ENCODE measurements at regions not wholly inside any gene's neighbourhood (a gene's known extent, or its start where the extent isn't known, plus 50 kb on each side); places are given as distances from the start of the nearest gene placed in this dataset.

DNA sequence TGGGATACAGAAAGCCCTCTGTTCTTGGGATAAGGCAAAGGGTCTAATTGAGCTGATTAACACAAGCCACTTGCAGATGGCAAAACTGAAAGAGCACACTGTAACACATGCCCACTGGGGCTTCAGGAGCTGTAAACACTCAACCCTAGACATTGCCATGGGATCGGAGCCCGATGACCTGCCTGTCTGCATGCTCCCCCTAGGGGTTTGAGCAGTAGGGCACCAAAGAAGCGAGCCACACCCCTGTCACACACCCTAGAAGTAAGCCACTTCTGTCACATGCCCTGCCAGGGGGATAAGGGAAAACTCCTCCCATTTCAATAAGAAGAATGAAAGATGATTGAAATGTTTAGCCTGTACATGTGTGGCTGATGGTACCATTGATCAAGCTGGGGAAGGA is 81.3 kb upstream of the IRX6 start:
- DNase-seq = no peak

GRCh38 chr16:55248058-55248457 is 75.9 kb upstream of the IRX6 start:
- peak in 2 of 3 donors; percentile 4 to 5 for DNase-seq

DNA sequence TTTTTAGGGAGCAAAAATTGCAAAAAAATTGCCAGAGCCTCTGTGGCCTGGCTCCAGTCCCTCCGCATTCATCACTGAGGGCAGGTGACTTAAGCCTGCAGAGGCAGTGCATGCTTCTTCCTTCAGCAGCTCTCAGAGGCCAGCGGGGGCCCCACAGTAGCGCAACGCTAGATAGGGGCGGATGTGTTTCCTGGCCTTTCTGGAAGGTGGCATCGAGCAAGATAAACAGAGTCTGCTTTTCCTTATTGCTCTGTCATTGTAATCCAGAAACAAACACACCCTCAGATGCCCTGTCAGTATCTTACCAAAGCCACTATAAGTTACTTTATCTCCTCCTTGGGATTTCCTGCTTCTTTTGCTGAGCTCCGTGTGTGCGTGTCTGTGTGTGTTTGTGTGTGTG is 75.5 kb upstream of the IRX6 start:
- DNase-seq = no peak

- no peak for DNase-seq
Measured at GRCh38 chr16:55249361-55249760, 74.6 kb upstream of the IRX6 start.

DNA sequence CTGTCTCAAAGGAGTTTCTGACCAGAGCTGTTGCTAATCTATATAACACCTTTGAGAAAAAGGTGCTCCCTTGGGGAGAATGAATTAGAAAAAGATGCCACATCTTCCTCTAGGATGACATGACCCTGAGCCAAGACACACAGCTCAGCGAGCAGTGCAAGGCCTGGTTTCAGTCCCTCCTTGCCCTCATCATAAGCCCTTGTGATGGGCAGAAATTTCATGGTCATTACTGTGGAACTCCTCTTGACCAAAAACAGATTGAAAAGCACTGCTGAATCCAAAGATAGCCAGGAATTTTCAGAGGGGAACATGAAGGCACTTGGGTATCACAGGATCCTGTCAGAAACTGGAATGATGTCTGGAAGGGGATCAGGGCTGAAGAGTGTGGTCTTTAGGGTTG is 74.1 kb upstream of the IRX6 start:
- DNase-seq = no peak

DNA sequence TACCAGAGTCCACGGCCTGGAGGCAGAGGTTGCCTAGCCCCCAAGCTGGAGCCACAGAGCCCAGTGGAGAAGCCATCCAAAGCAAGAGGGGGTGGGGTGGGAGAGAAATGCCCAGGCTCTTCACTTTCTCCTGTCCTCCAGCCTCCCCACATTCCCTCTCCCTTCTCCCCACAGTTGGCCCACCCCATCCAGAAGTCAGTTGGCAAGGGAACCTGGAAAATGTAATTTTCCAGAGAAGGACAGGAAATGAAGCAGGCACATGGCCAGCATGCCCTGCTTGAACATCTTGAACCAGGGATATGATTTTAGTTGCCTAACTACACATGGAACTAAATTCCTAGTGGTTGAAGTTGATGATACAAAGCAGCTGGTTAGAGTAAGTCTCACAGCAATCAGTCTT is 73.3 kb upstream of the IRX6 start:
- DNase-seq = no peak

DNA sequence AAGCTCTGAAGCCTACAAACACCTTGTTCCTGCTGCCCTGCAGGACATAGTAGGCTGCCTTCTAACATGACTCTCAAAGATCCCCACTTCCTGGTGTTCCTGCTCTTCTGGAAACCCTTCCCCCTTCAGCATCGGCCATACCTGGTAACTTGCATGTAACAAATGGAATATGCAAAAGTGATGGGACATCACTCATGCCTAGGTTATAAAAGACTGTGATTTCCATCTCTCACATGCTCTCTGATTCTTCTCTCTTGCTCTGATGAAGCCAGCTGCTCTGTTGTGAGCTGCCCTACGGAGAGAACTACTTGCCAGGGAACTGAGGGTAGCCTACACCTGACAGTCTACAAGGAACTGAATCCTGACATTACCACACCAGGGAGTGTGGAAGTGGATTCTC is 72.9 kb upstream of the IRX6 start:
- no peak for DNase-seq

GRCh38 chr16:55252577-55252976 is 71.4 kb upstream of the IRX6 start:
- no peak for DNase-seq

GRCh38 chr16:55253987-55254386 is 70.0 kb upstream of the IRX6 start:
- no peak for DNase-seq

DNA sequence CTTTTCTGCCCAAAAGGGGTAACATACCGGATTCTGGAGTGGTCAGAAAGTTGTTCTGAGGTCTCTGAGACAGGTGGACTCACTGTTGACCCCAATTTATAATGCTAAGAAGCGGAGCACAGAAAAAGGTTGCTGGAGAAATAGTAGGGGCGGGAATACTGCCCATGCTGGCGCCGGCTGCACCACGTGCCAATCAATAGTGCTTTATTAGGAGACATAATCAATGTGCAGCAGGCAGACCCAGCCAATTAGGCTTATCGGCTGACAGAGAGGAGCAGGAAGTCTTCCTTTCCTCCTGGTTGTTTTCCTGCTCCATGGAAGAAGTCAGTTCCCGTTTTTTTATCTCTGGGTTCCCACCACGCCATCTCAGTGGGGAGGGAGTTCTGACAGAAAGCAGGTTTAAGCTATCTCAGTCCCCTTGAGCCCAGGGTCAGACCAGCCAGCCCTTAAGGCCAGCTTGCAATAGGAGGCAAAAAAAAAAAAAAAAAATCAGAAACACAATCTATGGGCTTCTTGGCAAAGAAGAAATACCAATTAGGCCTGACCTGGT is 68.2 kb upstream of the IRX6 start:
- no peak for DNase-seq

DNA sequence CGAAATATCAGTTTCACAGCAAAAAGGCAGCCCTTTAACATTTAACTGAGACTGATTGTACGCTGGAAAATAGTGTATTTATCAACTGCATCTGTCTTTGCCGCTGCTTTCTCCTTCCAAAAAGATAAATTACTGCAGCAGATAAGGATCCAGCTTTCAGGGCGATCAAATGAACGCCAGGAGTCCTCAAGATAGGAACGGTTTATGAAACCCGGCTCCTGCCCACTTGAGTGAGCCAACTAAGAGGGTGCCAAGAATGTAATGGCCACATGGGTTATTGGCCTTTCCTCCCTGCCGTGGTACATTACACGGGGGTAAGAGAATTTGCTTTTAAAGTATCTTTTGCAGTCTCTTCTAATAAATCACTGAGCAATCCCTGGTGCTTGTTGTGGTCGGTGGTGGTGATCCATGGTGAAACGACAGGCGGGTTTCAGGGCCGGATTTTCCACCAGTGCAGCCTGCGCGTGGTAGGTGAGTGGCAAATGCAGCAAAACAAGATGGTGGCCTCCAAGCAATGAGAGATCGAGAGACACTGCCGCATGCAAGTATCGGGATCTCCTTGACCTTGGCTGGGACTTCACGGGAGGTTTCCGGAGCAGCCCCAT is 67.5 kb upstream of the IRX6 start:
- no peak for DNase-seq

DNA sequence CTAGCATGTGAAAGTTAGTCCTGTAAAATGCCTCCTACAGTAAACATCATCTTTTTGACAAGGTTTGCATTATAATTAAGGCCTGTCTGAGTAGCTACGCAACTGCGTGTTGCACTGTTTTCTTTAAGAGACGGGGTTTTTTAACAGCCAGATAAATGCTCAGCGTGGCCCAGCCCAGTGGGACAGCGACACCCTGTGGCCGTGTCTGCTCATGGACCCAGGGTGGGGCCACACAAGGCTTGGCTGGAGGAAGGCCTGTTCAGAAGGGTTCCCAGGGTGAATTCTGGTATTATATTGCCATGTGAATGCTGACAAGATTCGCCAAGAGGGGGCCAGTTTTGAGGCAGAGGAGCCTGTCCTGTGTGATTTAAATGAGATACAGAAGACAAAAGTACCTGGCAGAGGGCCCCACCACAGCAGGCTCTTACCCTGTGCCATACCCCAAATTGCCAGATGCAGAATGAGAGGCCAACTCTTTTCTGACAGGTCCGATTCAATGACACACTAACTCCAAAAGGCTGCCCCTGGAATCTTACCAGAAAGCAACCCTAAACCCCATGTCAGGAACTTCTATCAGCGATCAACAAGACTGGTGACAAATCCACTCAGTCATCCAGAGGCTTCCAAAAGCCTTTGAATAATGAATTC is 65.9 kb upstream of the IRX6 start:
- peak; percentile 59 to 81 (median 71) for DNase-seq

GRCh38 chr16:55261301-55261700 is 62.7 kb upstream of the IRX6 start:
- DNase-seq = no peak

GRCh38 chr16:55263271-55264250 is 60.4 kb upstream of the IRX6 start:
- no peak for DNase-seq

- no peak for DNase-seq
Measured at GRCh38 chr16:55264949-55265348, 59.1 kb upstream of the IRX6 start.

GRCh38 chr16:55265926-55266325 is 58.1 kb upstream of the IRX6 start:
- no peak for DNase-seq

GRCh38 chr16:55271945-55272513 is 52.0 kb upstream of the IRX6 start:
- no peak for DNase-seq

- no peak for DNase-seq
Measured at GRCh38 chr16:55272744-55273143, 51.3 kb upstream of the IRX6 start.

- no peak for DNase-seq
Measured at GRCh38 chr16:55273356-55273755, 50.6 kb upstream of the IRX6 start.

GRCh38 chr16:55273959-55274358 is 50.0 kb upstream of the IRX6 start:
- no peak for DNase-seq

Measured in suppressor macrophage treated with lipopolysaccharide for 1 hour (primary cell).